Gastroesophageal sphincter (tissue), 3 donors: ENCODE measurements at regions not wholly inside any gene's neighbourhood (a gene's known extent, or its start where the extent isn't known, plus 50 kb on each side); places are given as distances from the start of the nearest gene placed in this dataset.
"Not testable (repeated sequence)": the region's sequence is repeated elsewhere in the genome, so short reads cannot be mapped to it uniquely, and the experiment has no call there.

Experiments
- EP300 ChIP-seq: sonication (generic); formaldehyde crosslinking; IDR thresholded peaks from one replicate; pipeline ENCODE4 v1.6.1; 2017; ENCODE audit warnings: antibody characterized with exemption, mild to moderate bottlenecking
- POLR2A ChIP-seq, 2 donors: fragments of 450-650 bp; IDR thresholded peaks; one replicate each; pipeline ENCODE4 v1.6.1; 2017; ENCODE audit warnings: antibody characterized with exemption in 2 of 2, mild to moderate bottlenecking in 2 of 2, moderate library complexity in 1 of 2
- POLR2AphosphoS5 ChIP-seq: sonication (generic); formaldehyde crosslinking; IDR thresholded peaks from one replicate; pipeline ENCODE4 v1.6.1; 2017; ENCODE audit warnings: antibody characterized with exemption
- TF ChIP-seq, protein P1 (sequence below), 4 experiments: fragments of 200-600 bp in 2 of 4; fragments of 450-650 bp in 2 of 4; sonication (generic) in 1 of 4; IDR thresholded peaks; one replicate each; pipeline ENCODE4 v1.5.1; 2017 to 2019; ENCODE audit warnings: antibody characterized with exemption in 4 of 4, mild to moderate bottlenecking in 2 of 4, moderate library complexity in 2 of 4

DNA sequence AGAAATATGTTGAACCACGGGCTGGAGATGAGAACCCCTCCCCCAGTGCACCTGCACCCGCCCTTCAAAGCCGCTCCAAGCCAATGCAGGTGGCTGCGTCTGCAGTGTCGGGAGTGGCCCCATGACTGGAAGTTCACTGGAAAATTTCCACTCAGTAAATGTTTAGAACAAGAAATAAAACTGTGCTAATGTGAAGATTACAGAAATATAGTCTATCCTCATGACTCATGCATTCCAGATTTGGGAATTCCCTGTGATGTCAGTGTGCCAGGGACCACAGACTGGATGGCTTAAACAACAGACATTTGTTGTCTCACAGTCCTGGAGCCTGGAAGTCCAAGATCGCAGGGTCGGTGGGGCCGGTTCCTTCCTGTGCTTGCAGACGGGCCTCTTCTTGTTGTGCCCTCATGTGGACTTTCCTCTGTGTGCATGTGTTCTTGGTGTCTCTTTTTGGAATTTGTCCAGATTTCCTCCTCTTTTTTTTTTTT, 3967.0 kb upstream of the TPTE start:
- TF ChIP-seq, protein P1, sequence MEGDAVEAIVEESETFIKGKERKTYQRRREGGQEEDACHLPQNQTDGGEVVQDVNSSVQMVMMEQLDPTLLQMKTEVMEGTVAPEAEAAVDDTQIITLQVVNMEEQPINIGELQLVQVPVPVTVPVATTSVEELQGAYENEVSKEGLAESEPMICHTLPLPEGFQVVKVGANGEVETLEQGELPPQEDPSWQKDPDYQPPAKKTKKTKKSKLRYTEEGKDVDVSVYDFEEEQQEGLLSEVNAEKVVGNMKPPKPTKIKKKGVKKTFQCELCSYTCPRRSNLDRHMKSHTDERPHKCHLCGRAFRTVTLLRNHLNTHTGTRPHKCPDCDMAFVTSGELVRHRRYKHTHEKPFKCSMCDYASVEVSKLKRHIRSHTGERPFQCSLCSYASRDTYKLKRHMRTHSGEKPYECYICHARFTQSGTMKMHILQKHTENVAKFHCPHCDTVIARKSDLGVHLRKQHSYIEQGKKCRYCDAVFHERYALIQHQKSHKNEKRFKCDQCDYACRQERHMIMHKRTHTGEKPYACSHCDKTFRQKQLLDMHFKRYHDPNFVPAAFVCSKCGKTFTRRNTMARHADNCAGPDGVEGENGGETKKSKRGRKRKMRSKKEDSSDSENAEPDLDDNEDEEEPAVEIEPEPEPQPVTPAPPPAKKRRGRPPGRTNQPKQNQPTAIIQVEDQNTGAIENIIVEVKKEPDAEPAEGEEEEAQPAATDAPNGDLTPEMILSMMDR (IDR thresholded peaks at IDR 0.05) = not testable (repeated sequence)
- not testable (repeated sequence) for TF ChIP-seq POLR2A (IDR thresholded peaks at IDR 0.05); EP300; POLR2AphosphoS5
